Neural cell (in vitro differentiated cells): ENCODE measurements at regions not wholly inside any gene's neighbourhood (a gene's known extent, or its start where the extent isn't known, plus 50 kb on each side); places are given as distances from the start of the nearest gene placed in this dataset.

ENCODE experiments used
- H2AFZ ChIP-seq: fragments of 200-600, 300-800 bp; sonication (generic), shearing (Covaris generic); 2 replicates; pipeline ENCODE4 v1.6.0; 2014; ENCODE audit warnings: low read depth, mild to moderate bottlenecking, antibody characterized with exemption, low read length, moderate library complexity
- H3F3A ChIP-seq: fragments of 200-600 bp; shearing (Covaris generic); 2 replicates; pipeline ENCODE4 v1.6.1; 2016; ENCODE audit warnings: mild to moderate bottlenecking, moderate library complexity, mixed read lengths, antibody characterized with exemption, low read length; ENCODE audit not compliant: insufficient read depth, poor library complexity, severe bottlenecking
- H3K27ac ChIP-seq: fragments of 200-600, 300-800 bp; sonication (generic), shearing (Covaris generic); 2 replicates; pipeline ENCODE4 v1.5.1; 2014; ENCODE audit warnings: mild to moderate bottlenecking, low read length, moderate library complexity
- H3K27me3 ChIP-seq: fragments of 300-800, 200-600 bp; sonication (generic), shearing (Covaris generic); 2 replicates; pipeline ENCODE4 v1.6.0; 2014; ENCODE audit warnings: mild to moderate bottlenecking, low read depth, low read length, moderate library complexity; ENCODE audit not compliant: insufficient read depth
- H3K36me3 ChIP-seq: fragments of 300-800, 200-600 bp; sonication (generic), shearing (Covaris generic); 2 replicates; pipeline ENCODE4 v1.5.1; 2014; ENCODE audit warnings: mild to moderate bottlenecking, antibody characterized with exemption, low read length, moderate library complexity; ENCODE audit not compliant: insufficient read depth
- H3K4me2 ChIP-seq: fragments of 300-800, 200-600 bp; sonication (generic), shearing (Covaris generic); 2 replicates; pipeline ENCODE4 v1.6.0; 2014; ENCODE audit warnings: mild to moderate bottlenecking, low read length
- H3K4me3 ChIP-seq: fragments of 300-800, 200-600 bp; sonication (generic), shearing (Covaris generic); 2 replicates; pipeline ENCODE4 v1.5.1; 2014; ENCODE audit warnings: mild to moderate bottlenecking, low read length, moderate library complexity
- H3K79me2 ChIP-seq: fragments of 200-600 bp; shearing (Covaris generic); replicated peaks from 2 replicates; pipeline ENCODE4 v1.6.0; 2014; ENCODE audit warnings: mild to moderate bottlenecking, low read length, moderate library complexity; ENCODE audit not compliant: insufficient read depth
- H3K9ac ChIP-seq: fragments of 300-800, 200-600 bp; sonication (generic), shearing (Covaris generic); 2 replicates; pipeline ENCODE4 v1.6.1; 2016; ENCODE audit warnings: mild to moderate bottlenecking, low read length, mixed read lengths
- H3K9me2 ChIP-seq: fragments of 200-600 bp; shearing (Covaris generic); 2 replicates; pipeline ENCODE4 v1.6.1; 2016; ENCODE audit warnings: mild to moderate bottlenecking, low read length, mixed read lengths; ENCODE audit not compliant: insufficient read depth
- H3K9me3 ChIP-seq: fragments of 200-600, 300-800 bp; sonication (generic), shearing (Covaris generic); 2 replicates; pipeline ENCODE4 v1.6.1; 2016; ENCODE audit warnings: mild to moderate bottlenecking, mixed run types, low read length, moderate library complexity, mixed read lengths
- H4K20me1 ChIP-seq: fragments of 200-600 bp; shearing (Covaris generic); 2 replicates; pipeline ENCODE4 v1.6.1; 2016; ENCODE audit warnings: mild to moderate bottlenecking, mixed run types; ENCODE audit not compliant: insufficient read depth
- CTCF ChIP-seq: fragments of 450-650 bp; IDR thresholded peaks from 2 replicates; pipeline ENCODE4 v1.5.1; 2014; ENCODE audit warnings: antibody characterized with exemption, mild to moderate bottlenecking, moderate library complexity; ENCODE audit not compliant: poor library complexity, severe bottlenecking
- EP300 ChIP-seq: fragments of 450-650 bp; conservative IDR thresholded peaks from 2 replicates; pipeline ENCODE4 v1.6.1; 2014; ENCODE audit warnings: antibody characterized with exemption, mild to moderate bottlenecking, moderate library complexity; ENCODE audit not compliant: poor library complexity, severe bottlenecking
- EZH2 ChIP-seq: fragments of 200-600, 300-800 bp; shearing (Covaris generic), sonication (generic); IDR thresholded peaks from 2 replicates; pipeline ENCODE4 v1.6.1; 2014; ENCODE audit warnings: antibody characterized with exemption, low read length, borderline replicate concordance, mild to moderate bottlenecking; ENCODE audit not compliant: insufficient read depth, poor library complexity, severe bottlenecking
- MXI1 ChIP-seq: fragments of 450-650 bp; conservative IDR thresholded peaks from 2 replicates; pipeline ENCODE4 v1.6.1; 2014; ENCODE audit warnings: antibody characterized with exemption, mild to moderate bottlenecking; ENCODE audit not compliant: poor library complexity, severe bottlenecking
- POLR2AphosphoS5 ChIP-seq: IDR thresholded peaks from 2 replicates; pipeline ENCODE4 v1.6.1; 2012
- RAD21 ChIP-seq: fragments of 450-650 bp; conservative IDR thresholded peaks from 2 replicates; pipeline ENCODE4 v1.6.1; 2014; ENCODE audit warnings: antibody characterized with exemption, mild to moderate bottlenecking, moderate library complexity
- SMC3 ChIP-seq: fragments of 450-650 bp; conservative IDR thresholded peaks from 2 replicates; pipeline ENCODE4 v1.6.1; 2014; ENCODE audit warnings: antibody characterized with exemption, mild to moderate bottlenecking, moderate library complexity; ENCODE audit not compliant: poor library complexity
- TAF1 ChIP-seq: IDR thresholded peaks from 2 replicates; pipeline ENCODE4 v1.6.1; 2012; ENCODE audit warnings: low read depth
- TF ChIP-seq, protein P1 (sequence below): IDR thresholded peaks from 2 replicates; pipeline ENCODE4 v1.6.1; 2012; ENCODE audit warnings: borderline replicate concordance

DNA sequence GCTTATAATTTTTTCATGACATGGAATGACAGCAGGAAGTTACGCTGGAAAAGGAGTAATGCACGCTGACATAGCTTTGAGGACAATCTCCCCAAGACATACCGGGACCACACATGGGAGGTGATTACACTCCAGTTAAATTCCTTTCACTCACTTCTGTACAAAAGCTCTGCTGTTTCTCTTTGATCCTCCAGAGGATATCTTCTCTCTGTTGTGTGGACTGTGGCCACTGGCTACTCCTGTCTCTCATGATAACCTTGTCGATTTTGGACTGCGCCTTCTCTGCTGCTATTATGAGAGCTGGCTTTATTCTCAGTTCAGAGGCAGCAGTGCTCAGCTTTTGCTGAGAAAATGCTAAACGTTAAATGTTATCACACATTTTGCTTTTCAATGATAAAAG, 464.6 kb downstream of the FGF9 start:
- H3K9me3 ChIP-seq, result no peaks in the 10 kb centered on the region
- no peak overlapping the region for H3K4me2 ChIP-seq
- H3K27ac ChIP-seq, result no peak overlapping the region
- no peaks in the 10 kb centered on the region for H3F3A ChIP-seq
- no peaks in the 10 kb centered on the region for H3K79me2 ChIP-seq
- no peak overlapping the region for H2AFZ ChIP-seq
- no peaks in the 10 kb centered on the region for H3K9me2 ChIP-seq
- H3K36me3 ChIP-seq, result no peaks in the 10 kb centered on the region
- no peak overlapping the region for H3K9ac ChIP-seq
- H3K4me3 ChIP-seq, result no peak overlapping the region
- TF ChIP-seq RAD21 (no peak), TAF1 (no peak), MXI1 (no peak), EZH2 (no peak), EP300 (no peak), POLR2AphosphoS5 (no peak), SMC3 (no peak), CTCF (no peak)
- TF ChIP-seq, protein P1, sequence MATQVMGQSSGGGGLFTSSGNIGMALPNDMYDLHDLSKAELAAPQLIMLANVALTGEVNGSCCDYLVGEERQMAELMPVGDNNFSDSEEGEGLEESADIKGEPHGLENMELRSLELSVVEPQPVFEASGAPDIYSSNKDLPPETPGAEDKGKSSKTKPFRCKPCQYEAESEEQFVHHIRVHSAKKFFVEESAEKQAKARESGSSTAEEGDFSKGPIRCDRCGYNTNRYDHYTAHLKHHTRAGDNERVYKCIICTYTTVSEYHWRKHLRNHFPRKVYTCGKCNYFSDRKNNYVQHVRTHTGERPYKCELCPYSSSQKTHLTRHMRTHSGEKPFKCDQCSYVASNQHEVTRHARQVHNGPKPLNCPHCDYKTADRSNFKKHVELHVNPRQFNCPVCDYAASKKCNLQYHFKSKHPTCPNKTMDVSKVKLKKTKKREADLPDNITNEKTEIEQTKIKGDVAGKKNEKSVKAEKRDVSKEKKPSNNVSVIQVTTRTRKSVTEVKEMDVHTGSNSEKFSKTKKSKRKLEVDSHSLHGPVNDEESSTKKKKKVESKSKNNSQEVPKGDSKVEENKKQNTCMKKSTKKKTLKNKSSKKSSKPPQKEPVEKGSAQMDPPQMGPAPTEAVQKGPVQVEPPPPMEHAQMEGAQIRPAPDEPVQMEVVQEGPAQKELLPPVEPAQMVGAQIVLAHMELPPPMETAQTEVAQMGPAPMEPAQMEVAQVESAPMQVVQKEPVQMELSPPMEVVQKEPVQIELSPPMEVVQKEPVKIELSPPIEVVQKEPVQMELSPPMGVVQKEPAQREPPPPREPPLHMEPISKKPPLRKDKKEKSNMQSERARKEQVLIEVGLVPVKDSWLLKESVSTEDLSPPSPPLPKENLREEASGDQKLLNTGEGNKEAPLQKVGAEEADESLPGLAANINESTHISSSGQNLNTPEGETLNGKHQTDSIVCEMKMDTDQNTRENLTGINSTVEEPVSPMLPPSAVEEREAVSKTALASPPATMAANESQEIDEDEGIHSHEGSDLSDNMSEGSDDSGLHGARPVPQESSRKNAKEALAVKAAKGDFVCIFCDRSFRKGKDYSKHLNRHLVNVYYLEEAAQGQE, result no peak
- H3K27me3 ChIP-seq, result no peaks in the 10 kb centered on the region
- no peaks in the 10 kb centered on the region for H4K20me1 ChIP-seq

GRCh38 chr13:22137361-22138050, 466.6 kb downstream of the FGF9 start:
- Histone ChIP-seq H3K9ac (no peak overlapping the region), H3K36me3 (no peaks in the 10 kb centered on the region), H3K9me2 (no peaks in the 10 kb centered on the region), H4K20me1 (no peaks in the 10 kb centered on the region), H3K4me2 (no peak overlapping the region), H3K27me3 (no peaks in the 10 kb centered on the region), H3K27ac (no peak overlapping the region), H3K79me2 (no peaks in the 10 kb centered on the region), H3K4me3 (no peak overlapping the region), H3K9me3 (no peaks in the 10 kb centered on the region), H3F3A (no peaks in the 10 kb centered on the region), H2AFZ (no peak overlapping the region)
- TF ChIP-seq CTCF (no peak), SMC3 (no peak), EZH2 (no peak), EP300 (no peak), POLR2AphosphoS5 (no peak), MXI1 (no peak), TAF1 (no peak), RAD21 (no peak)
- TF ChIP-seq, protein P1, result no peak
